Loucy (cell line): ENCODE measurements at regions not wholly inside any gene's neighbourhood (a gene's known extent, or its start where the extent isn't known, plus 50 kb on each side); places are given as distances from the start of the nearest gene placed in this dataset.

Experiments used
- EZH2phosphoT487 ChIP-seq: fragments of 200-600 bp; IDR thresholded peaks from 2 replicates; pipeline ENCODE4 v1.6.1; 2018; ENCODE audit warnings: antibody characterized with exemption, mild to moderate bottlenecking, moderate library complexity, borderline replicate concordance
- TF ChIP-seq, protein P1 (sequence below): fragments of 200-600 bp; sonication (generic); conservative IDR thresholded peaks from 2 replicates; pipeline ENCODE4 v1.5.1; 2014; ENCODE audit warnings: mild to moderate bottlenecking, antibody characterized with exemption, low read length

DNA sequence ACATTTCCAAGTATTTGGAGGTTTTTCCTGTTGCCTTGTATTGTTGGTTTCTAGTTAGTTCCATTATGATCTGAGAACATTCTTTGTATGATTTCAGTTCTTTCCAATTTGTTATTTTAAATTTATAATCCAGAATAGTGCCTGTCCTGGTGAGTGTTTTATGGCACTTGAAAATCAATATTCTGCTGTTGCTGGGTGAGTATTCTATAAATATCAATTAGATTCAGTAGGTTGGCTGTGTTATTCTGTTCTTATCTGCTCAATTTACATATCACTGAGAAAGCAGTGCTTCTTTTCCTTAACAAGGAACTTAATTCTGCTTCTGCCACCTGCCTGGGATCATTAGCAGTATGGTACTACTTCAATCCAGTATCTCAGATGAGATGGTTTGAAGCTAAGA is 123.5 kb downstream of the SNX19 start:
- TF ChIP-seq, protein P1, sequence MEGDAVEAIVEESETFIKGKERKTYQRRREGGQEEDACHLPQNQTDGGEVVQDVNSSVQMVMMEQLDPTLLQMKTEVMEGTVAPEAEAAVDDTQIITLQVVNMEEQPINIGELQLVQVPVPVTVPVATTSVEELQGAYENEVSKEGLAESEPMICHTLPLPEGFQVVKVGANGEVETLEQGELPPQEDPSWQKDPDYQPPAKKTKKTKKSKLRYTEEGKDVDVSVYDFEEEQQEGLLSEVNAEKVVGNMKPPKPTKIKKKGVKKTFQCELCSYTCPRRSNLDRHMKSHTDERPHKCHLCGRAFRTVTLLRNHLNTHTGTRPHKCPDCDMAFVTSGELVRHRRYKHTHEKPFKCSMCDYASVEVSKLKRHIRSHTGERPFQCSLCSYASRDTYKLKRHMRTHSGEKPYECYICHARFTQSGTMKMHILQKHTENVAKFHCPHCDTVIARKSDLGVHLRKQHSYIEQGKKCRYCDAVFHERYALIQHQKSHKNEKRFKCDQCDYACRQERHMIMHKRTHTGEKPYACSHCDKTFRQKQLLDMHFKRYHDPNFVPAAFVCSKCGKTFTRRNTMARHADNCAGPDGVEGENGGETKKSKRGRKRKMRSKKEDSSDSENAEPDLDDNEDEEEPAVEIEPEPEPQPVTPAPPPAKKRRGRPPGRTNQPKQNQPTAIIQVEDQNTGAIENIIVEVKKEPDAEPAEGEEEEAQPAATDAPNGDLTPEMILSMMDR = no peak
- TF ChIP-seq EZH2phosphoT487 = no peak
